ENCODE measurements at regions not wholly inside any gene's neighbourhood (a gene's known extent, or its start where the extent isn't known, plus 50 kb on each side); places are given as distances from the start of the nearest gene placed in this dataset.

DNA sequence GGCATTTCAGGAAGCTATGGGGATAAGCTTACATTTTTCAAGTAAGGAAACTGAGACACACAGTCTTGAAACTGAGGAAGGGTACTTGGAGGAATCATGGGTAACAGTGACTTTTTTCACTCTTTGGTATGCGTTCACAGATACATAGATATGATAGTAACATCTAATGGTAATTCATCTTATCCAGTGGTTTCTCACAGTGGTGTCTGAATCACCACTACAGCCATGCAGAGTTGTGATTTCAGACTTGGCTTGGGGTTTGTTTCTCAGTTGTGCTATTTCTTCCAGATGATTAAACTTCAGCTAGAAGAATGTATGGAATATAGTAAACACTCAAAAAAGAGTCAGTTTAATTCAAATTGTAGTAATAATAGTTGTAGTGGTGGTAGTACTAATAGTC lies 239.1 kb upstream of the NUDT12 start:
- Histone ChIP-seq H3K36me3 (ENCODE audit: control insufficient read depth in 2 of 2, insufficient read depth in 2 of 2, low read length in 2 of 2) (no peaks in the 10 kb centered on the region), H3K4me1 (ENCODE audit: control insufficient read depth in 2 of 2, insufficient read depth in 2 of 2, low read length in 2 of 2) (no peaks in the 10 kb centered on the region), H3K27ac (ENCODE audit: low read depth in 2 of 2, low read length in 2 of 2) (no peak overlapping the region), H3K9me3 (ENCODE audit: control insufficient read depth in 2 of 2, low read length in 2 of 2) (peaks cover 0 to 3% of the 10 kb centered on the region in 2 donors), H3K4me3 (ENCODE audit: low read length in 2 of 2) (no peak overlapping the region), H3K9ac (ENCODE audit: low read depth in 1 of 2, low read length in 2 of 2) (no peak overlapping the region), H3K27me3 (ENCODE audit: control insufficient read depth in 2 of 2, insufficient read depth in 2 of 2, low read length in 2 of 2) (no peaks in the 10 kb centered on the region)

DNA sequence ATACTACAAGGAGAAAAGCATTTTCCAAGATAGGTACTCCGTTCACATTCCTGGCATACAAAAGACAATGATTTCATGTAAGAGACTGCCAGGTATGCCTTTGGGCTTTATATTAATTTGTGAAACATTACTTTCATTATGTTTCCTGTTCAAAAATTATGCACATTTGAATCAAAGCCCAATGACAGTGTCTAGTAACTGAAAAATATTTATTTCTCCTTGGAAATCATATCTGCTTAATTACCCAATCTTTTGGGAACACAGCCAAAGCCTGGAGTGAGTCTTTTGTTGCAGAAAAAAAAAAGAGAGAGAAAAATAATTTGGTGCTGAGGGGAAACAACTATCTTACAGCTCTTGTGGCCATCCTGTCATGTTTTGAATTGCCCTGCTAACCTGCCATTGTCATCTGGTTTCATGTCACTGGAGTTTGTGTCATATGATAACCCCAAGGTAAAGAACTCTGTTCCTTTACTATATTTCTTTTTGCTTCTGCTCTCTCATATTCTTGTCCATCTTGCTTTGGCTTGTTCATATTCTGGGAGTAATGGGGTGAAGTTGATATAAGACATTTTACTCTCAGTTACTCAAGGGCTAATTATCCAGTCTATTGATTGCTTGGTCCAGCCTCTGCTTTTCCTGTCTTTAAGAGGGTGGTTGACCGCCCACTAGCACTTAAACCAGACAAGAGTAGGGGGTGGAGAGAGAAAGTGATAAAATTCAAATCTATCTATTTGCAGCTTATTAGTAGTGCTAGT lies 238.3 kb upstream of the NUDT12 start:
- Histone ChIP-seq H3K4me3 (ENCODE audit: low read length in 2 of 2) (no peak overlapping the region), H3K9ac (ENCODE audit: low read depth in 1 of 2, low read length in 2 of 2) (no peak overlapping the region), H3K36me3 (ENCODE audit: control insufficient read depth in 2 of 2, insufficient read depth in 2 of 2, low read length in 2 of 2) (no peaks in the 10 kb centered on the region), H3K9me3 (ENCODE audit: control insufficient read depth in 2 of 2, low read length in 2 of 2) (peaks cover 0 to 3% of the 10 kb centered on the region in 2 donors), H3K27me3 (ENCODE audit: control insufficient read depth in 2 of 2, insufficient read depth in 2 of 2, low read length in 2 of 2) (no peaks in the 10 kb centered on the region), H3K4me1 (ENCODE audit: control insufficient read depth in 2 of 2, insufficient read depth in 2 of 2, low read length in 2 of 2) (no peaks in the 10 kb centered on the region), H3K27ac (ENCODE audit: low read depth in 2 of 2, low read length in 2 of 2) (no peak overlapping the region)

DNA sequence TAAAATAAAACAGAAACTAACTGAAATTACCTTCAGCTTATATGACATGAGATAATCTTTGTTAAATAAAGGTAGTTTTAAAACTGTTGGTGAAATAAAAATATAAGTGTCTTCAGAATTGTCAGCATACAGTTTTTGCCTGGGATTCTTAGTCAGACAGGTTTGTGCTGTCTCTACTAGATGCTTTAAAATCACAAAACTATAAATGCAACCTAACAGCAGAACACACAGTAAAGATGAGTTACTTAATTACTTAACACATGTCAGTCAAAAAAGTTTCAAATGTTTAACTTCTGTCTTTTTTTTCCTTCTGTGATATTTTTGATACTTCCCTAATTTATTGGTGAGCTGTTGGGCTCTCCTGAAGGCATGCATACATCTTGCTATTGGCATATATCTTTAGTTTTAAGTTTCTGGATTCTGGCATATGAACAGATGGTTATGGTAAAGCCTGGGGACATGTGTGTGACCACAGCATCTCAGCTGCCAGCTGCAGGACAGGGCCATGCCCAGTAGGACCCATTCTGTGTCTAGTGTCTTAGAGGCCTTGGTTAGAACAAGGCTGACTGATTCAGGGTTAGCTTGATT lies 231.1 kb upstream of the NUDT12 start:
- H3K36me3 ChIP-seq (ENCODE audit: control insufficient read depth in 2 of 2, insufficient read depth in 2 of 2, low read length in 2 of 2), result no peaks in the 10 kb centered on the region
- H3K9ac ChIP-seq (ENCODE audit: low read depth in 1 of 2, low read length in 2 of 2), result no peak overlapping the region
- peaks cover 6 to 9% of the 10 kb centered on the region in 2 donors for H3K9me3 ChIP-seq (ENCODE audit: control insufficient read depth in 2 of 2, low read length in 2 of 2)
- no peaks in the 10 kb centered on the region for H3K27me3 ChIP-seq (ENCODE audit: control insufficient read depth in 2 of 2, insufficient read depth in 2 of 2, low read length in 2 of 2)
- H3K4me3 ChIP-seq (ENCODE audit: low read length in 2 of 2), result no peak overlapping the region
- no peak overlapping the region for H3K27ac ChIP-seq (ENCODE audit: low read depth in 2 of 2, low read length in 2 of 2)
- H3K4me1 ChIP-seq (ENCODE audit: control insufficient read depth in 2 of 2, insufficient read depth in 2 of 2, low read length in 2 of 2), result no peaks in the 10 kb centered on the region

DNA sequence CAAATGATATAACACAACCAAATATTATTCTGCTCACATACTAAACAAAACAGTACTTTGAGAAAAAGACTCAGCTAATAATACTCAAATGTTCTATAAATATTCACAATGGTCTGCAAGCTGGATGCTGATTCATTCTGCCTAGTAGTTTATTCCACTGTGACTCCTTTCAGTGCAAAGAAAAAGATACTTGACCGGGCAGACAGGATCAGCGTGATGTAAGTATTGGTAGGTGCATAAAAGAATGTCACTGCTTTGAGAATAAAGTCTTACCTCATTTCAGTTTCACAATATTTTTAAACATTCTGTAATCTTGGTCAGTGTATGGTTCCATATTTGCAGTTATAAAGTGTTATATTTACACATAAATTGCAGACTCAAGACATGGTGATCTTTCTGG lies 223.0 kb upstream of the NUDT12 start:
- Histone ChIP-seq H3K27ac (ENCODE audit: low read depth in 2 of 2, low read length in 2 of 2) (no peak overlapping the region), H3K9me3 (ENCODE audit: control insufficient read depth in 2 of 2, low read length in 2 of 2) (no peaks in the 10 kb centered on the region), H3K4me1 (ENCODE audit: control insufficient read depth in 2 of 2, insufficient read depth in 2 of 2, low read length in 2 of 2) (no peaks in the 10 kb centered on the region), H3K36me3 (ENCODE audit: control insufficient read depth in 2 of 2, insufficient read depth in 2 of 2, low read length in 2 of 2) (no peaks in the 10 kb centered on the region), H3K4me3 (ENCODE audit: low read length in 2 of 2) (no peak overlapping the region), H3K9ac (ENCODE audit: low read depth in 1 of 2, low read length in 2 of 2) (no peak overlapping the region), H3K27me3 (ENCODE audit: control insufficient read depth in 2 of 2, insufficient read depth in 2 of 2, low read length in 2 of 2) (no peaks in the 10 kb centered on the region)

DNA sequence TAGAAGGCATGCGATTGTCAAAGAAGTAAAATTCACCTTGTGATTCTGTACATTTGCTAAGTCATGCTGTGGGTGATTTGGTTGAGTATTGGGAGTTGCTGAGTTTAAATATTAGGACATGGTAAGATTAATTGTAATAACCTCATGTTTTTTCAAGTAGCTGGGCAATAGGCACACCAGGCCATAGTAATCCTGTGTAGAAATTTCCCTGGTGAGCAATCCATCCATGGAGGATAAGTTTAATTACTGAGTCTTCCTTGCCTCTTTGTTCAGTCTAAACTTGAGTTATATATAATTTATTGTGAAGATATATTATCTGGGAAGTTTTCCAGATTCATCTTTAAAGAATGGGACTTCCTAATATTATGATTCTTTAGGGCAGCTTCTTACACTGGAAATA lies 221.1 kb upstream of the NUDT12 start:
- Histone ChIP-seq H3K9ac (ENCODE audit: low read depth in 1 of 2, low read length in 2 of 2) (no peak overlapping the region), H3K4me1 (ENCODE audit: control insufficient read depth in 2 of 2, insufficient read depth in 2 of 2, low read length in 2 of 2) (no peaks in the 10 kb centered on the region), H3K4me3 (ENCODE audit: low read length in 2 of 2) (no peak overlapping the region), H3K9me3 (ENCODE audit: control insufficient read depth in 2 of 2, low read length in 2 of 2) (no peaks in the 10 kb centered on the region), H3K36me3 (ENCODE audit: control insufficient read depth in 2 of 2, insufficient read depth in 2 of 2, low read length in 2 of 2) (no peaks in the 10 kb centered on the region), H3K27ac (ENCODE audit: low read depth in 2 of 2, low read length in 2 of 2) (no peak overlapping the region), H3K27me3 (ENCODE audit: control insufficient read depth in 2 of 2, insufficient read depth in 2 of 2, low read length in 2 of 2) (no peaks in the 10 kb centered on the region)

DNA sequence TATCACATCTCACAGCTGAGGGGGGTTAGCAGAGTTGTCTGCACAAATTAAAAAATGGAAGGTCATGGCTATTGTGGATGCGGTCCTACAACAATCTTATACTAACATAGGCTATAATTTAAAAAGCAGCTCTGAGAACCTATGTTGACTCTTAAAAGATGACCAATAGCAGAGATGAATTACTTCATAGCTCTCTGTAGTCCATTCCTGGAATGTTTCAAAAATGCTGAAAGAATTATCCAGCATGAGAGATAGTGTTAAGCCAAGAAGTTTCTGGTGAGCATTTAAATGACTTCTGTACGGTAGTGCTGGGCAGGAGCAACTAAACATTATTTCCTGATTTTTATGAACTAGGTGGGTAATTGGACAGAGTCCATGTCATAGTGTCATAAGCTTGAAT lies 218.2 kb upstream of the NUDT12 start:
- no peak overlapping the region for H3K9ac ChIP-seq (ENCODE audit: low read depth in 1 of 2, low read length in 2 of 2)
- H3K4me1 ChIP-seq (ENCODE audit: control insufficient read depth in 2 of 2, insufficient read depth in 2 of 2, low read length in 2 of 2), result no peaks in the 10 kb centered on the region
- no peaks in the 10 kb centered on the region for H3K9me3 ChIP-seq (ENCODE audit: control insufficient read depth in 2 of 2, low read length in 2 of 2)
- H3K4me3 ChIP-seq (ENCODE audit: low read length in 2 of 2), result no peak overlapping the region
- no peak overlapping the region for H3K27ac ChIP-seq (ENCODE audit: low read depth in 2 of 2, low read length in 2 of 2)
- no peaks in the 10 kb centered on the region for H3K36me3 ChIP-seq (ENCODE audit: control insufficient read depth in 2 of 2, insufficient read depth in 2 of 2, low read length in 2 of 2)
- H3K27me3 ChIP-seq (ENCODE audit: control insufficient read depth in 2 of 2, insufficient read depth in 2 of 2, low read length in 2 of 2), result no peaks in the 10 kb centered on the region

DNA sequence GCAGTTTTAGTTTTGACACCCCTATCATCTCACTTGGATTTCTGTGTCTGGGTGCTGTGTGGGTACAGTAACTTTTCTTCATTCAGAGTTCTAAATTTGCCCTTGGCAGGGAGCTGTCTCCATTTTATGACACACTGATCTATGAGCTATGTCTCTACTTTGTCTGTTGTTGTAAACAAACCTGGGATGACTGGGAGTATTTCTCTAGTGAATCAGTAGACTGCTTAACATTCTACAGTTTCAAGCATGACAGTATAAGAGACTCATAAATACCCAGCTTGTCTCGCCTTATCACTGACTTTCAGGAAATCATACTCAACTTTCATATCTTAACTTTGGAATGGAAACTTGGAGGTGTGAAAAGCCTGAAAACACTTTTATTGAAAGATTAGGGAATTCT lies 212.1 kb upstream of the NUDT12 start:
- no peaks in the 10 kb centered on the region for H3K4me1 ChIP-seq (ENCODE audit: control insufficient read depth in 2 of 2, insufficient read depth in 2 of 2, low read length in 2 of 2)
- no peak overlapping the region for H3K9ac ChIP-seq (ENCODE audit: low read depth in 1 of 2, low read length in 2 of 2)
- H3K27ac ChIP-seq (ENCODE audit: low read depth in 2 of 2, low read length in 2 of 2), result no peak overlapping the region
- no peaks in the 10 kb centered on the region for H3K27me3 ChIP-seq (ENCODE audit: control insufficient read depth in 2 of 2, insufficient read depth in 2 of 2, low read length in 2 of 2)
- H3K36me3 ChIP-seq (ENCODE audit: control insufficient read depth in 2 of 2, insufficient read depth in 2 of 2, low read length in 2 of 2), result no peaks in the 10 kb centered on the region
- no peak overlapping the region for H3K4me3 ChIP-seq (ENCODE audit: low read length in 2 of 2)
- no peaks in the 10 kb centered on the region for H3K9me3 ChIP-seq (ENCODE audit: control insufficient read depth in 2 of 2, low read length in 2 of 2)

DNA sequence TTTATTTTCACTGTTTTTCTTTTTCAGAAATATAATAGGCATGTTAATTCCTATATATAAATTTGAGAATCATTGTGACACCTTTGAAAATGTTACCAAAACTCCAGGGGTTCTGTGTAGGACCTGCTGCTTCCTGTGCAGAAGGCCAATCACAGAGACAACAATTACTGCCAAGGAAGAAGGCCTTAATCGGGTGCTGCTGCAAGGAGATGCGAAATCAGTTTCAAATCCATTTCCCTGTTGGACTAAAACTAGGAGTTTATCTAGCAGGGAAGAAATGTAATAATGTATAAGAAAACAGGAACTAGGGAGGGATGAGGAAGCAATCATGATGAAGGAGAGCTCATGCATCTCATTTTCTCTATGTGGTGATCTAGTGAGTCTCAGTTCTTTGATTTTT lies 209.7 kb upstream of the NUDT12 start:
- Histone ChIP-seq H3K9ac (ENCODE audit: low read depth in 1 of 2, low read length in 2 of 2) (no peak overlapping the region), H3K36me3 (ENCODE audit: control insufficient read depth in 2 of 2, insufficient read depth in 2 of 2, low read length in 2 of 2) (no peaks in the 10 kb centered on the region), H3K27me3 (ENCODE audit: control insufficient read depth in 2 of 2, insufficient read depth in 2 of 2, low read length in 2 of 2) (no peaks in the 10 kb centered on the region), H3K27ac (ENCODE audit: low read depth in 2 of 2, low read length in 2 of 2) (no peak overlapping the region), H3K9me3 (ENCODE audit: control insufficient read depth in 2 of 2, low read length in 2 of 2) (no peaks in the 10 kb centered on the region), H3K4me3 (ENCODE audit: low read length in 2 of 2) (no peak overlapping the region), H3K4me1 (ENCODE audit: control insufficient read depth in 2 of 2, insufficient read depth in 2 of 2, low read length in 2 of 2) (no peaks in the 10 kb centered on the region)

DNA sequence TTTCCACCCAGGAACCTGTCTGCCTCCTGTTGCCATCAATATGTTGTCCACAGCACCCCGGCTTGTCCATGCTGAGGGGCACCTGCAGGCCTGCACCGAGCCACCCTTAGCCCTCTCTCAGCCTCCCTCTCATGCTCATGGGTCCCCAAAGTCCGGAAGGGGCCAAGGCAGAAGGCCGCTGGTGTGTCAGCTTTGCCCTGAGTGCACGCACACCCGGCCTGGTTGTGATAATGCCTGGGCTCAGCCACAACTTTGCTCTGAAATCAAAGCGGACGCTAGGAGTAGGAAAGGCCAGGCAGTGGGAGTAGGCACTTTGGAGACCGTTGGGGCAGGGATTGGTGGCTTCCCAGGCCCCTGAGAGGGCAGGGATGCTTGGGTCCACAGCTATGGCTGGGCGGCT lies 201.8 kb upstream of the NUDT12 start:
- Histone ChIP-seq H3K36me3 (ENCODE audit: control insufficient read depth in 2 of 2, insufficient read depth in 2 of 2, low read length in 2 of 2) (no peaks in the 10 kb centered on the region), H3K9me3 (ENCODE audit: control insufficient read depth in 2 of 2, low read length in 2 of 2) (no peaks in the 10 kb centered on the region), H3K4me3 (ENCODE audit: low read length in 2 of 2) (no peak overlapping the region), H3K27ac (ENCODE audit: low read depth in 2 of 2, low read length in 2 of 2) (no peak overlapping the region), H3K9ac (ENCODE audit: low read depth in 1 of 2, low read length in 2 of 2) (no peak overlapping the region), H3K27me3 (ENCODE audit: control insufficient read depth in 2 of 2, insufficient read depth in 2 of 2, low read length in 2 of 2) (no peaks in the 10 kb centered on the region), H3K4me1 (ENCODE audit: control insufficient read depth in 2 of 2, insufficient read depth in 2 of 2, low read length in 2 of 2) (no peaks in the 10 kb centered on the region)

DNA sequence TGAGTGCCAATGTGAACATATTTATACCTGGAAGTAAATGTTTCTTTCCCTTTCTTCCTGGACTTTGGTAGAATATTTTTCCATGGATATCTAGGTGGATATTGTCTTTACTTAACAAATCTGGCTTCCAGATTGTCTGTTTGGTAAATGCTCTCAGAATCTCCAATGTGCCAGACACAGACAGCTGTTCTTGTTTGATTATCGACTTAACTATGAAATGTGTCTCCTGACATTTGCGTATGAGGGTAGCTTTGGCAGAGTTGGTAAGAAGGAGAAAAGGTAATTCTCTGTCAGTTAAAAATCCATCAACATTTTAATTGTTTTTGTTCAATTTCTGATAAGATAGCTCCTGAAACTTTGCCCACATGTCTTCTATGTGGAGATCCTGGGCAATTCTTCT lies 196.4 kb upstream of the NUDT12 start:
- Histone ChIP-seq H3K27ac (ENCODE audit: low read depth in 2 of 2, low read length in 2 of 2) (no peak overlapping the region), H3K36me3 (ENCODE audit: control insufficient read depth in 2 of 2, insufficient read depth in 2 of 2, low read length in 2 of 2) (no peaks in the 10 kb centered on the region)

More for the DNA sequence above, 196.4 kb upstream of the NUDT12 start:
- Histone ChIP-seq H3K27me3 (ENCODE audit: control insufficient read depth in 2 of 2, insufficient read depth in 2 of 2, low read length in 2 of 2) (no peaks in the 10 kb centered on the region), H3K9ac (ENCODE audit: low read depth in 1 of 2, low read length in 2 of 2) (no peak overlapping the region), H3K9me3 (ENCODE audit: control insufficient read depth in 2 of 2, low read length in 2 of 2) (no peaks in the 10 kb centered on the region), H3K4me1 (ENCODE audit: control insufficient read depth in 2 of 2, insufficient read depth in 2 of 2, low read length in 2 of 2) (no peaks in the 10 kb centered on the region), H3K4me3 (ENCODE audit: low read length in 2 of 2) (no peak overlapping the region)
